ENCODE measurements at regions not wholly inside any gene's neighbourhood (a gene's known extent, or its start where the extent isn't known, plus 50 kb on each side); places are given as distances from the start of the nearest gene placed in this dataset.

GRCh38 chr13:97660594-97661260 is 226.8 kb downstream of the RAP2A start:
- DNase-seq (ENCODE audit: insufficient read length, low spot score) (no peak), FAIRE-seq (no peak)
- TF ChIP-seq CTCF (IDR thresholded peaks at IDR 0.05; ENCODE audit: insufficient read depth, missing control alignments) = no peak

DNA sequence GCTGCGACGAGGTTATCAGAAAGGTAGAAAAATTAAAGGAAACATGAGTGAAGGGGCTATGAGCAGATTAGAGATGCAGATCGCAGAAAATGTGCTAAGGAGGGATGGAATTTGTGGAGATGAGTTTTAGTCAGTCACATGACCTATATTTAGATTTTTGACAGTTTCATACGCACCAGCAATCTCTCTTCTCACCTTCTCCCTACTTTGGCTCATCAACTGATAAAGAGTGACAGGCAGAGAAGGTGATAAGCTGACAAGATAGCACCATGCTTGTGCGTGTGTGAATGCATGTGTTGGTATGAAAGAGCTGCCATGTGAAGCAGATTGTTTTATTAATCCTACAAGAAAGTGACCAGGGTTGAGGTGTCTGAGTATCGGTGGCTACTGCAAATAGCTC is 252.6 kb downstream of the RAP2A start:
- FAIRE-seq (no peak), DNase-seq (ENCODE audit: insufficient read length, low spot score) (no peak)
- TF ChIP-seq CTCF (IDR thresholded peaks at IDR 0.05; ENCODE audit: insufficient read depth, missing control alignments) = no peak

DNA sequence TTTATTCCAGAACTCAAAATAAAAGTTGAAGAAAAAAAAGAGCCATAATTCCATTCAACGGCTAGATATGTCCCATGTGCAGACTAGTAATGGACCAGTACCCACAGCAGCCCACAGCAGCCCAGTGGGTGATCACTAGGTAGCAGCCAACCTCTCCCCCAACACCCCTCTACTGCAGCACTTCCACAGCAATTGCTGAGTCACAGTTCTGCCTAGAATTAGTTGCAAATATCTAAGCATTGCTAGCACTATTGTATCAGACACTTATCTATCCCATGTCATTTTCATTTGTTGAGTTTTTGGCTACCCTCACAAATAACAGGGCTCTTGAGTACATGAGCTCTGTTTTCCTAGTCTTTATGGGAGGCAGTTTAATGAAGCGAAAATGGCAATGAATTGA is 258.7 kb downstream of the RAP2A start:
- FAIRE-seq = no peak
- TF ChIP-seq CTCF (IDR thresholded peaks at IDR 0.05; ENCODE audit: insufficient read depth, missing control alignments) = no peak

GRCh38 chr13:97695684-97696083 is 257.8 kb upstream of the IPO5 start:
- DNase-seq (ENCODE audit: insufficient read length, low spot score) (no peak), FAIRE-seq (no peak)
- no peak for TF ChIP-seq CTCF (IDR thresholded peaks at IDR 0.05; ENCODE audit: insufficient read depth, missing control alignments)

More for the DNA sequence above, 258.7 kb downstream of the RAP2A start:
- DNase-seq (ENCODE audit: insufficient read length, low spot score) = no peak

DNA sequence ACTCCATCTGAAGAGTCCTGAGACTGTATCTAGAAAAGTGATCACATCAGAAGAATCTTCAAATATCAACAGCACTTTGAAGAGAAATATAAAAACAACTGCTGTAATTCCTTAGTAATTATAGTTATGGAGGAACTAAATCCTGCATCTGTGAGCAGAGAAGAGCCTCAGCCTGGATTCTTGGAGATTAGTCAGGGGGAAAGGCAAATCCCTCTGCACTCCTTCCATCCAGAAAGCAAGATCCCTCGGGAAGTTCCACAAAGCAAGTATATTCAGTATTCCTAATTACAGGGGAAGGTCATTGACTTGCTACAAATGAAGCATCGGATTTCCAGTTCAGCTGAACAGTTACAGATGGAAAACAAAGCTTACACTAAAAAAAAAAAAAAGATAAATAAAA is 256.6 kb upstream of the IPO5 start:
- no peak for TF ChIP-seq CTCF (IDR thresholded peaks at IDR 0.05; ENCODE audit: insufficient read depth, missing control alignments)
- FAIRE-seq (no peak), DNase-seq (ENCODE audit: insufficient read length, low spot score) (no peak)

DNA sequence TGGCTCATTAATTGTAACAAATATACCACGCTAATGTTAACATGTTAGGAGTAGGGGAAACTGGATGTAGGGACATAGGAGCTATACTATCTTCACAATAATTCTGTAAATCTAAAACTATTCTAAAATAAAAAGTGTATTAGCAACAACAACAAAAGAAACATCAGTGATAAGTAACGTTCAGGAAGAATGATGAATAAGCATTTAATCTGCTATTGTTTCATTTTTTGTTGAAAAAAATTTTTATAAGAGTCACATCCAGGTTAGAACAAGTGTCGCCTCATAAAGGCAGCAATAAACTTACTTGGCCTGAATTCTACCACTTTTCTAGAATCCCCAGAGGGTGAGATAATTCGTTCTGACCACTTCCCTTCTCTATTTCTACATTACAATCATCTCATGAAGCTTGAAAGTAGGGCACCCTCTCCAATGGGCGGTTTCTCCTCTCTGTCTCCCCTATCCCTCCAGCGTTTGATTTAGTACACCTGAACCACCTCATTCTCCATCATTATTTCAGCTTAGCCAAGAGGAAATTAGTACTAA is 253.1 kb upstream of the IPO5 start:
- DNase-seq (ENCODE audit: insufficient read length, low spot score) = no peak
- no peak for FAIRE-seq
- TF ChIP-seq CTCF (IDR thresholded peaks at IDR 0.05; ENCODE audit: insufficient read depth, missing control alignments) = no peak

- DNase-seq (ENCODE audit: insufficient read length, low spot score) = no peak
- FAIRE-seq = no peak
- TF ChIP-seq CTCF (IDR thresholded peaks at IDR 0.05; ENCODE audit: insufficient read depth, missing control alignments) = no peak
These were observed 250.9 kb upstream of the IPO5 start for GRCh38 chr13:97702614-97703013.

Data from D721Med (cell line).